Keratinocyte (primary cell): ENCODE measurements at regions not wholly inside any gene's neighbourhood (a gene's known extent, or its start where the extent isn't known, plus 50 kb on each side); places are given as distances from the start of the nearest gene placed in this dataset.

Experiments
- DNase-seq: peaks from one replicate; pipeline ENCODE4 v3.0.0-alpha.2; 2011; ENCODE audit warnings: low read depth, missing footprints, low spot score
- FAIRE-seq: peaks from 2 replicates; lab custom pipeline; 2011; peaks lifted over from hg19 to GRCh38; lab: Jason Lieb, UNC
- H2AFZ ChIP-seq: 2 replicates; pipeline ENCODE4 v1.6.0; 2012; ENCODE audit warnings: low read length, control low read depth, inconsistent platforms; ENCODE audit not compliant: control insufficient read depth
- H3K27ac ChIP-seq: 2 replicates; pipeline ENCODE4 v1.5.1; 2011; ENCODE audit warnings: low read length; ENCODE audit not compliant: control insufficient read depth, insufficient read depth
- H3K27me3 ChIP-seq: 3 replicates; pipeline ENCODE4 v1.6.0; 2011; ENCODE audit warnings: low read length; ENCODE audit not compliant: control insufficient read depth, insufficient read depth; ENCODE audit errors: extremely low read depth
- H3K36me3 ChIP-seq, 2 experiments: 2 replicates in 1 of 2; 3 replicates in 1 of 2; pipeline ENCODE4 v1.5.1; 2011; ENCODE audit warnings: low read length in 2 of 2, mild to moderate bottlenecking in 1 of 2; ENCODE audit not compliant: control insufficient read depth in 2 of 2, insufficient read depth in 2 of 2; ENCODE audit errors: extremely low read depth in 1 of 2
- H3K4me1 ChIP-seq: 3 replicates; pipeline ENCODE4 v1.5.1; 2011; ENCODE audit warnings: low read length; ENCODE audit not compliant: control insufficient read depth, insufficient read depth; ENCODE audit errors: extremely low read depth
- H3K4me2 ChIP-seq: 3 replicates; pipeline ENCODE4 v1.6.0; 2011; ENCODE audit warnings: low read depth, low read length; ENCODE audit not compliant: control insufficient read depth, insufficient read depth; ENCODE audit errors: extremely low read depth
- H3K4me3 ChIP-seq, 3 experiments: fragments of 200-600 bp in 1 of 3; sonication (generic) in 1 of 3; 2 replicates in 2 of 3; 3 replicates in 1 of 3; pipeline ENCODE4 v1.5.1; 2011 to 2016; ENCODE audit warnings: low read length in 3 of 3, mild to moderate bottlenecking in 3 of 3, control low read depth in 2 of 3, inconsistent platforms in 1 of 3, low read depth in 1 of 3, mixed read lengths in 1 of 3, mixed run types in 1 of 3, moderate library complexity in 1 of 3; ENCODE audit not compliant: control insufficient read depth in 2 of 3, insufficient read depth in 2 of 3; ENCODE audit errors: extremely low read depth in 1 of 3
- H3K79me2 ChIP-seq: 2 replicates; pipeline ENCODE4 v1.6.0; 2012; ENCODE audit warnings: low read length; ENCODE audit not compliant: control insufficient read depth, insufficient read depth
- H3K9ac ChIP-seq: 3 replicates; pipeline ENCODE4 v1.6.0; 2011; ENCODE audit warnings: low read length; ENCODE audit not compliant: control insufficient read depth, insufficient read depth; ENCODE audit errors: extremely low read depth
- H3K9me1 ChIP-seq: 3 replicates; pipeline ENCODE4 v1.6.0; 2011; ENCODE audit warnings: low read length; ENCODE audit not compliant: control insufficient read depth, insufficient read depth; ENCODE audit errors: extremely low read depth
- H3K9me3 ChIP-seq: 2 replicates; pipeline ENCODE4 v1.5.1; 2012; ENCODE audit warnings: low read depth, low read length; ENCODE audit not compliant: control insufficient read depth
- H4K20me1 ChIP-seq: 3 replicates; pipeline ENCODE4 v1.6.0; 2011; ENCODE audit warnings: low read length; ENCODE audit not compliant: control insufficient read depth, insufficient read depth; ENCODE audit errors: extremely low read depth
- CTCF ChIP-seq, 3 experiments: IDR thresholded peaks in 1 of 3; conservative IDR thresholded peaks in 1 of 3; optimal IDR thresholded peaks in 1 of 3; 2 replicates in 2 of 3; 3 replicates in 1 of 3; pipeline versions ENCODE3 to v1.5.1; 2011; ENCODE audit warnings: low read length in 3 of 3, mild to moderate bottlenecking in 3 of 3, moderate library complexity in 2 of 3, control low read depth in 1 of 3, inconsistent platforms in 1 of 3; ENCODE audit not compliant: insufficient read depth in 2 of 3; ENCODE audit errors: extremely low read depth in 1 of 3
- EZH2 ChIP-seq: IDR thresholded peaks from one replicate; pipeline ENCODE4 v1.6.1; 2012; ENCODE audit warnings: inconsistent platforms, mild to moderate bottlenecking, low read length, moderate library complexity
- dilution Hi-C: fragments of 300-500 bp; cut with MboI; formaldehyde crosslinking; loops from one replicate; pipeline ENCODE4 v1.7.0; 2020; ENCODE audit warnings: low sequenced_read_pairs; ENCODE audit not compliant: extremely low pct_ligation_motif_present

- Histone ChIP-seq H3K4me2 (no peak overlapping the region), H3K27me3 (no peaks in the 10 kb centered on the region), H2AFZ (no peak overlapping the region), H3K36me3 (no peaks in the 10 kb centered on the region), H3K4me1 (no peaks in the 10 kb centered on the region), H3K9me3 (no peaks in the 10 kb centered on the region), H3K9ac (no peak overlapping the region), H3K79me2 (no peaks in the 10 kb centered on the region), H3K4me3 (no peak overlapping the region), H4K20me1 (no peaks in the 10 kb centered on the region), H3K27ac (no peak overlapping the region), H3K9me1 (no peaks in the 10 kb centered on the region)
- FAIRE-seq (no peak), DNase-seq (no peak)
- no peak for TF ChIP-seq EZH2
- no peak for TF ChIP-seq CTCF (optimal IDR thresholded peaks at IDR 0.05 in 1 of 3, IDR thresholded peaks at IDR 0.05 in 1 of 3, conservative IDR thresholded peaks at IDR 0.05 in 1 of 3; ENCODE audit: extremely low read depth in 1 of 3, insufficient read depth in 2 of 3, low read length in 3 of 3)
- dilution Hi-C loops = loop anchor here (25.0 kb wide), 1 partner anchor 689 kb away; no protein-coding TSS in a partner anchor
Measured at GRCh38 chr1:56200896-56201295, 378.5 kb downstream of the PLPP3 start.

- Histone ChIP-seq H3K27ac (no peak overlapping the region), H3K9ac (no peak overlapping the region), H3K79me2 (no peaks in the 10 kb centered on the region), H3K9me3 (no peaks in the 10 kb centered on the region), H3K4me3 (no peak overlapping the region), H3K4me2 (no peak overlapping the region), H3K36me3 (no peaks in the 10 kb centered on the region), H3K4me1 (no peaks in the 10 kb centered on the region), H3K9me1 (no peaks in the 10 kb centered on the region), H4K20me1 (no peaks in the 10 kb centered on the region), H3K27me3 (no peaks in the 10 kb centered on the region), H2AFZ (no peak overlapping the region)
- dilution Hi-C loops = loop anchor here (25.0 kb wide), 1 partner anchor 688 kb away; no protein-coding TSS in a partner anchor
- no peak for FAIRE-seq
- DNase-seq = no peak
- TF ChIP-seq CTCF (optimal IDR thresholded peaks at IDR 0.05 in 1 of 3, IDR thresholded peaks at IDR 0.05 in 1 of 3, conservative IDR thresholded peaks at IDR 0.05 in 1 of 3; ENCODE audit: extremely low read depth in 1 of 3, insufficient read depth in 2 of 3, low read length in 3 of 3) (no peak), EZH2 (no peak)
Measured at GRCh38 chr1:56200442-56200841, 378.9 kb downstream of the PLPP3 start.
